Gastrocnemius medialis (tissue), 4 donors: ENCODE measurements at regions not wholly inside any gene's neighbourhood (a gene's known extent, or its start where the extent isn't known, plus 50 kb on each side); places are given as distances from the start of the nearest gene placed in this dataset.

ENCODE experiments used
- ATAC-seq, 2 donors: fragments of 150-250 bp; one replicate each; pipeline ENCODE4 v1.9.1; 2016
- DNase-seq, 2 donors: peaks; one replicate each; pipeline ENCODE4 v3.0.0-alpha.2; 2019
- H3K27ac ChIP-seq, 4 donors: fragments of 200-600 bp; sonication (generic); 1 replicate in 1 of 4; 2 replicates in 3 of 4; pipeline ENCODE4 v1.5.1; 2016 to 2018; ENCODE audit warnings: mild to moderate bottlenecking in 2 of 4, moderate library complexity in 1 of 4
- H3K27me3 ChIP-seq, 3 donors: fragments of 200-600 bp; sonication (generic) in 2 of 3; 1 replicate in 1 of 3; 2 replicates in 2 of 3; pipeline versions ENCODE4 v1.5.1 to v1.6.0; 2016 to 2019; ENCODE audit warnings: mild to moderate bottlenecking in 1 of 3, moderate library complexity in 1 of 3
- H3K36me3 ChIP-seq, 2 donors: fragments of 200-600 bp; sonication (generic) in 1 of 2; one replicate each; pipeline ENCODE4 v1.5.1; 2017 to 2018
- H3K4me1 ChIP-seq, 2 donors: fragments of 200-600 bp; sonication (generic) in 1 of 2; one replicate each; pipeline ENCODE4 v1.5.1; 2016 to 2017; ENCODE audit warnings: mild to moderate bottlenecking in 2 of 2
- H3K4me3 ChIP-seq, 4 donors: fragments of 200-600 bp; sonication (generic) in 3 of 4; 1 replicate in 1 of 4; 2 replicates in 3 of 4; pipeline ENCODE4 v1.5.1; 2016 to 2019; ENCODE audit warnings: mild to moderate bottlenecking in 2 of 4
- H3K9me3 ChIP-seq, 3 donors: fragments of 200-600 bp; sonication (generic) in 2 of 3; 1 replicate in 1 of 3; 2 replicates in 2 of 3; pipeline ENCODE4 v1.5.1; 2016 to 2019
- POLR2A ChIP-seq, 2 donors: fragments of 450-650 bp; IDR thresholded peaks; one replicate each; pipeline ENCODE4 v1.6.1; 2017; ENCODE audit warnings: antibody characterized with exemption in 2 of 2, mild to moderate bottlenecking in 2 of 2, moderate library complexity in 2 of 2
- in situ Hi-C, 4 donors: fragments of 200-750 bp; cut with MboI; loops; one replicate each; pipeline versions ENCODE4 v1.15.0 to v1.8.0; 2017; ENCODE audit warnings: low sequenced_read_pairs in 4 of 4
- intact Hi-C: fragments of 100-400 bp; cut with DNase I; formaldehyde crosslinking; loops from one replicate; pipeline ENCODE4 v1.15.1; 2023; ENCODE audit warnings: low total_unique reads
- TF ChIP-seq, protein P1 (sequence below), 5 experiments: fragments of 450-650 bp in 3 of 5; fragments of 200-600 bp in 2 of 5; sonication (generic) in 2 of 5; IDR thresholded peaks in 4 of 5; conservative IDR thresholded peaks in 1 of 5; 1 replicate in 4 of 5; 2 replicates in 1 of 5; pipeline ENCODE4 v1.5.1; 2016 to 2019; ENCODE audit warnings: antibody characterized with exemption in 5 of 5, mild to moderate bottlenecking in 3 of 5, moderate library complexity in 3 of 5

DNA sequence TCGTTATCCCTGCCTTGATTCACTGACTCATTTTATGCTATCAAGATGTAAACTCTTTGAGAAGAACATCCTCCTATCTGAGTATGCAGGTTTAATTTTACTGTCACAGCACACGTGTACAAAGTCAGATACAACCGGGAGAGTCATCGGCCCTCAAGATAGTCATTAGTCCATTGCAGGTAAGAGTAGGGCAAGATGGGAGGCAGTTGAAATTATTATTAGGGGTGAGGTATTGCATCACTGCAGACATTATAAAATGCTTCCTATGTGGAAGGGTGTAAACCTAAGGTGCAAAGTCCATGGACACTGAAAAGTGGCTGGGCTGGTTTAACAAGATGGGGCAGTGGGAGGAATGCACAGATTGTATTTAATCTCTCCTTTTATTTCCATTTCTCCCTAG lies 113.7 kb downstream of the ARL4A start:
- no peak for ATAC-seq
- H3K9me3 ChIP-seq = no peaks in the 10 kb centered on the region
- no peaks in the 10 kb centered on the region for H3K4me1 ChIP-seq
- TF ChIP-seq, protein P1, sequence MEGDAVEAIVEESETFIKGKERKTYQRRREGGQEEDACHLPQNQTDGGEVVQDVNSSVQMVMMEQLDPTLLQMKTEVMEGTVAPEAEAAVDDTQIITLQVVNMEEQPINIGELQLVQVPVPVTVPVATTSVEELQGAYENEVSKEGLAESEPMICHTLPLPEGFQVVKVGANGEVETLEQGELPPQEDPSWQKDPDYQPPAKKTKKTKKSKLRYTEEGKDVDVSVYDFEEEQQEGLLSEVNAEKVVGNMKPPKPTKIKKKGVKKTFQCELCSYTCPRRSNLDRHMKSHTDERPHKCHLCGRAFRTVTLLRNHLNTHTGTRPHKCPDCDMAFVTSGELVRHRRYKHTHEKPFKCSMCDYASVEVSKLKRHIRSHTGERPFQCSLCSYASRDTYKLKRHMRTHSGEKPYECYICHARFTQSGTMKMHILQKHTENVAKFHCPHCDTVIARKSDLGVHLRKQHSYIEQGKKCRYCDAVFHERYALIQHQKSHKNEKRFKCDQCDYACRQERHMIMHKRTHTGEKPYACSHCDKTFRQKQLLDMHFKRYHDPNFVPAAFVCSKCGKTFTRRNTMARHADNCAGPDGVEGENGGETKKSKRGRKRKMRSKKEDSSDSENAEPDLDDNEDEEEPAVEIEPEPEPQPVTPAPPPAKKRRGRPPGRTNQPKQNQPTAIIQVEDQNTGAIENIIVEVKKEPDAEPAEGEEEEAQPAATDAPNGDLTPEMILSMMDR (IDR thresholded peaks at IDR 0.05 in 4 of 5, conservative IDR thresholded peaks at IDR 0.05 in 1 of 5) = no peak
- no peak for TF ChIP-seq POLR2A (IDR thresholded peaks at IDR 0.05)
- no peak overlapping the region for H3K27ac ChIP-seq
- in situ Hi-C loops = no loop called here
- intact Hi-C loops = no loop called here
- DNase-seq = no peak
- no peak overlapping the region for H3K4me3 ChIP-seq
- no peaks in the 10 kb centered on the region for H3K27me3 ChIP-seq
- H3K36me3 ChIP-seq = no peaks in the 10 kb centered on the region

DNA sequence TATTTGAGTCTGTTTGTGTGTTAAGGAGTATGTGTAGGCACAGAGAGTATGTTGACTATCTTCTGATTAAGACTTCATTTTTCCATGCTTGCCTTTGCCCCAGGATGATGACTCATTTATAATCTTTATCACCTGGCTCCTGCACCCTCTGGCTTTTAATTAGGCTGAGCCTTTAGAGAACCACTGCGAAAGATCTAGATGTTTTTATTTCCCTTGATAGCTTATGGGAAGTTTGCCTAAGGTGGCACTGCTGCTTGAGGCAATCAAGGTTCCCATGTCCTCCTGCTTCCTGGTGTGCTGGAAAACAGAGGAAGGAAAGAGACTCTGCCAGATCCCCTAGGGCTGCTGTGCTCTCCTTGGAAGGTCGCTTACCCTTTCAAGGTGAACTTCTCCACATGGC lies 114.6 kb downstream of the ARL4A start:
- in situ Hi-C loops = no loop called here
- ATAC-seq (no peak), DNase-seq (no peak)
- no peaks in the 10 kb centered on the region for H3K36me3 ChIP-seq
- H3K27ac ChIP-seq = no peak overlapping the region
- no peaks in the 10 kb centered on the region for H3K9me3 ChIP-seq
- H3K4me3 ChIP-seq = no peak overlapping the region
- no peaks in the 10 kb centered on the region for H3K27me3 ChIP-seq
- TF ChIP-seq POLR2A (IDR thresholded peaks at IDR 0.05) = no peak
- no peaks in the 10 kb centered on the region for H3K4me1 ChIP-seq
- intact Hi-C loops = no loop called here

DNA sequence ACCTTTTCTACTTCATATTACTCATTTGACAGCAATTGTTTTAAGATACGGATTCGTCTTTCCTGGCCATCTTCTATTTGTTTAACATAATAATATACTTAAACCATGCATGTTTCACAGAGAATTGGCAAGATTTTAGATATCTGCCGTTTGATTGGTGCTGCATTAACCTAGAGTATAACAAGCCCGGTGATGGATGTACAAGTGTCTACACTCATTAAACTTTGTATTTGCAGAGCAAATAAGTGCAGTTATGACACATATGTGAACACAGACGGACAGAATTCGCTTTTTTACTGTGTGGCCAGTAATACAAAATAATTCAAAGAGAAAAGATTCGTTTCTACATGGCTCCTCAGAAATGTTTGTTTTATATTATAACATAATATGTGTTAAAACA lies 116.1 kb downstream of the ARL4A start:
- Histone ChIP-seq H3K9me3 (no peaks in the 10 kb centered on the region), H3K27me3 (no peaks in the 10 kb centered on the region), H3K4me3 (no peak overlapping the region), H3K36me3 (no peaks in the 10 kb centered on the region), H3K4me1 (no peaks in the 10 kb centered on the region), H3K27ac (no peak overlapping the region)
- DNase-seq (no peak), ATAC-seq (no peak)
- TF ChIP-seq, protein P1 (IDR thresholded peaks at IDR 0.05 in 4 of 5, conservative IDR thresholded peaks at IDR 0.05 in 1 of 5) = no peak
- TF ChIP-seq POLR2A (IDR thresholded peaks at IDR 0.05) = no peak
- intact Hi-C loops = no loop called here
- in situ Hi-C loops = no loop called here

DNA sequence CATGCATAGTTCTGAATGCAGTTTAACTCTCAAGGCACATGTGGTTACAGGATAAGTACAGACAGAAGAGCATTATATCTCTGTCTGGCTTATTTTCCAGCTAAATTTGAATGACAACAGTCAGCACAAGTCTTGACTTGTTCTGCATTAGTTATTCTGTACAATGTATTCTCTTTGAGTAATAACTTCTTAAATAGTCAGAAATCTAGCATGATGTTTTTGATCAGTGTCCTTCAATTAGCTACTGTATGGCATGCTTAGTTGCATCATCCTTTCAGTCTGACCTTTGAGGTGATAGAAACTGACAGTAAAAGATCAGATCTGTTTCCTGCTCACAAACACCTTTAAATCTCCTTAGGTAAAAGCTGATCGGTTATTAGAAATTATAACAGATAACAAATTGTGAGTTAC lies 118.1 kb downstream of the ARL4A start:
- H3K36me3 ChIP-seq = no peaks in the 10 kb centered on the region
- no peak overlapping the region for H3K4me3 ChIP-seq
- in situ Hi-C loops (no loop called here), intact Hi-C loops (no loop called here)
- H3K9me3 ChIP-seq = no peaks in the 10 kb centered on the region
- H3K27ac ChIP-seq = no peak overlapping the region
- no peaks in the 10 kb centered on the region for H3K27me3 ChIP-seq
- H3K4me1 ChIP-seq = no peaks in the 10 kb centered on the region
- ATAC-seq (no peak), DNase-seq (no peak)
- TF ChIP-seq POLR2A (IDR thresholded peaks at IDR 0.05) = no peak
- TF ChIP-seq, protein P1 (IDR thresholded peaks at IDR 0.05 in 4 of 5, conservative IDR thresholded peaks at IDR 0.05 in 1 of 5) = no peak

DNA sequence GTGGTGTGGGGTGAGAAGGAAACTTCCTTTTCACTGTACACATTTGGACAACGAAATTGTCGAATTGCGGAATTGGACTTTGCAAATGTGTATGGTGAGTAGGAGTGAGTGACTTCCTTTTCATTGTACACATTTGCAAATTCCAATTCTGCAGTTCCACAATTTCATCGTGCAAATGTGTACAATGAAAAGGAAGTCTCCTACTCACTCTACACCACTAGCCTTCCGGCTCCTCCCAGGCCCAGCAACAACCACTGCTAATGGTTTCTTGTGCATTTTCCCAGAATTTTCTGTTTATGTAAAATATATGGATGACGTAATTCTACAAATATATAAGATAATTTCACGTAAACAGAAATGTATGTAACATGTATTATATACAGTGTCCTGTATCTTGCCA lies 118.5 kb downstream of the ARL4A start:
- Histone ChIP-seq H3K27me3 (no peaks in the 10 kb centered on the region), H3K27ac (no peak overlapping the region), H3K9me3 (no peaks in the 10 kb centered on the region), H3K4me1 (no peaks in the 10 kb centered on the region), H3K4me3 (no peak overlapping the region), H3K36me3 (no peaks in the 10 kb centered on the region)
- DNase-seq (no peak), ATAC-seq (no peak)
- intact Hi-C loops (no loop called here), in situ Hi-C loops (no loop called here)
- TF ChIP-seq, protein P1 (IDR thresholded peaks at IDR 0.05 in 4 of 5, conservative IDR thresholded peaks at IDR 0.05 in 1 of 5) = no peak
- TF ChIP-seq POLR2A (IDR thresholded peaks at IDR 0.05) = no peak
